IPS-15b (cell line): ENCODE measurements at regions not wholly inside any gene's neighbourhood (a gene's known extent, or its start where the extent isn't known, plus 50 kb on each side); places are given as distances from the start of the nearest gene placed in this dataset.
"Not testable (repeated sequence)": the region's sequence is repeated elsewhere in the genome, so short reads cannot be mapped to it uniquely, and the experiment has no call there.

ENCODE experiments used
- H3K27me3 ChIP-seq: one replicate; pipeline ENCODE4 v1.6.1; 2013; ENCODE audit warnings: low read length; ENCODE audit not compliant: control insufficient read depth, insufficient read depth
- H3K36me3 ChIP-seq: one replicate; pipeline ENCODE4 v1.6.1; 2013; ENCODE audit warnings: low read length; ENCODE audit not compliant: control insufficient read depth, insufficient read depth
- H3K4me1 ChIP-seq: one replicate; pipeline ENCODE4 v1.6.1; 2013; ENCODE audit warnings: mild to moderate bottlenecking, low read length; ENCODE audit not compliant: control insufficient read depth, insufficient read depth
- H3K4me3 ChIP-seq: one replicate; pipeline ENCODE4 v1.5.1; 2013; ENCODE audit warnings: low read depth, low read length
- H3K9ac ChIP-seq: one replicate; pipeline ENCODE4 v1.6.1; 2013; ENCODE audit warnings: low read depth, mild to moderate bottlenecking, low read length
- H3K9me3 ChIP-seq: one replicate; pipeline ENCODE4 v1.6.1; 2013; ENCODE audit warnings: mild to moderate bottlenecking, low read length; ENCODE audit not compliant: control insufficient read depth, insufficient read depth

- Histone ChIP-seq H3K9ac (no peak overlapping the region), H3K27me3 (no peaks in the 10 kb centered on the region), H3K9me3 (no peaks in the 10 kb centered on the region), H3K4me1 (no peaks in the 10 kb centered on the region), H3K36me3 (no peaks in the 10 kb centered on the region), H3K4me3 (no peak overlapping the region)
Measured at GRCh38 chr12:86456241-86456640, 200.1 kb upstream of the MGAT4C start.

GRCh38 chr12:86445356-86445755 is 189.2 kb upstream of the MGAT4C start:
- Histone ChIP-seq H3K27me3 (no peaks in the 10 kb centered on the region), H3K9me3 (no peaks in the 10 kb centered on the region), H3K4me1 (no peaks in the 10 kb centered on the region), H3K4me3 (no peak overlapping the region), H3K9ac (no peak overlapping the region), H3K36me3 (no peaks in the 10 kb centered on the region)

- Histone ChIP-seq H3K36me3 (no peaks in the 10 kb centered on the region), H3K4me3 (no peak overlapping the region), H3K9ac (no peak overlapping the region), H3K27me3 (no peaks in the 10 kb centered on the region), H3K9me3 (no peaks in the 10 kb centered on the region), H3K4me1 (no peaks in the 10 kb centered on the region)
Measured at GRCh38 chr12:86435053-86435452, 178.9 kb upstream of the MGAT4C start.

GRCh38 chr12:86429824-86430223 is 173.6 kb upstream of the MGAT4C start:
- Histone ChIP-seq H3K27me3 (no peaks in the 10 kb centered on the region), H3K4me1 (no peaks in the 10 kb centered on the region), H3K36me3 (no peaks in the 10 kb centered on the region), H3K4me3 (no peak overlapping the region), H3K9me3 (no peaks in the 10 kb centered on the region), H3K9ac (no peak overlapping the region)

- H3K9me3 ChIP-seq: no peaks in the 10 kb centered on the region
- H3K36me3 ChIP-seq: no peaks in the 10 kb centered on the region
- H3K4me1 ChIP-seq: no peaks in the 10 kb centered on the region
- no peak overlapping the region for H3K9ac ChIP-seq
- no peak overlapping the region for H3K4me3 ChIP-seq
- H3K27me3 ChIP-seq: no peaks in the 10 kb centered on the region
Measured at GRCh38 chr12:86421333-86421732, 165.1 kb upstream of the MGAT4C start.

GRCh38 chr12:86414201-86414600 is 158.0 kb upstream of the MGAT4C start:
- no peak overlapping the region for H3K4me3 ChIP-seq
- no peaks in the 10 kb centered on the region for H3K36me3 ChIP-seq
- no peaks in the 10 kb centered on the region for H3K27me3 ChIP-seq
- H3K9ac ChIP-seq: no peak overlapping the region
- no peaks in the 10 kb centered on the region for H3K4me1 ChIP-seq
- H3K9me3 ChIP-seq: peaks cover 2% of the 10 kb centered on the region

GRCh38 chr12:86411710-86412109 is 155.5 kb upstream of the MGAT4C start:
- no peaks in the 10 kb centered on the region for H3K27me3 ChIP-seq
- H3K4me1 ChIP-seq: no peaks in the 10 kb centered on the region
- peaks cover 2% of the 10 kb centered on the region for H3K9me3 ChIP-seq
- H3K4me3 ChIP-seq: no peak overlapping the region
- no peaks in the 10 kb centered on the region for H3K36me3 ChIP-seq
- H3K9ac ChIP-seq: no peak overlapping the region

GRCh38 chr12:86407620-86408208 is 151.5 kb upstream of the MGAT4C start:
- Histone ChIP-seq H3K4me1 (no peaks in the 10 kb centered on the region), H3K27me3 (no peaks in the 10 kb centered on the region), H3K9me3 (peaks cover 2% of the 10 kb centered on the region), H3K9ac (no peak overlapping the region), H3K4me3 (no peak overlapping the region), H3K36me3 (no peaks in the 10 kb centered on the region)

- Histone ChIP-seq H3K4me3 (no peak overlapping the region), H3K9ac (no peak overlapping the region), H3K9me3 (no peaks in the 10 kb centered on the region), H3K27me3 (no peaks in the 10 kb centered on the region), H3K36me3 (no peaks in the 10 kb centered on the region), H3K4me1 (no peaks in the 10 kb centered on the region)
Measured at GRCh38 chr12:86389949-86390348, 133.8 kb upstream of the MGAT4C start.

GRCh38 chr12:86387591-86388145 is 131.5 kb upstream of the MGAT4C start:
- Histone ChIP-seq H3K9ac (no peak overlapping the region), H3K36me3 (no peaks in the 10 kb centered on the region), H3K9me3 (no peaks in the 10 kb centered on the region), H3K27me3 (no peaks in the 10 kb centered on the region), H3K4me1 (no peaks in the 10 kb centered on the region), H3K4me3 (no peak overlapping the region)

GRCh38 chr12:86383759-86384158 is 127.6 kb upstream of the MGAT4C start:
- not testable (repeated sequence) for H3K27me3 ChIP-seq, H3K36me3 ChIP-seq, H3K9me3 ChIP-seq, H3K4me3 ChIP-seq, H3K4me1 ChIP-seq, H3K9ac ChIP-seq

GRCh38 chr12:86379337-86379736 is 123.1 kb upstream of the MGAT4C start:
- H3K36me3 ChIP-seq: no peaks in the 10 kb centered on the region
- no peak overlapping the region for H3K9ac ChIP-seq
- no peaks in the 10 kb centered on the region for H3K9me3 ChIP-seq
- H3K4me3 ChIP-seq: no peak overlapping the region
- H3K4me1 ChIP-seq: no peaks in the 10 kb centered on the region
- no peaks in the 10 kb centered on the region for H3K27me3 ChIP-seq
